IMR-90 (cell line): ENCODE measurements at regions not wholly inside any gene's neighbourhood (a gene's known extent, or its start where the extent isn't known, plus 50 kb on each side); places are given as distances from the start of the nearest gene placed in this dataset.
"Not testable (repeated sequence)": the region's sequence is repeated elsewhere in the genome, so short reads cannot be mapped to it uniquely, and the experiment has no call there.

Experiments
- ATAC-seq: fragments of 200-7000 bp; cut with Tn5 transposase; 2 replicates; pipeline ENCODE4 v1.9.1; 2020; ENCODE audit warnings: low read depth, mild to moderate bottlenecking, moderate library complexity
- BruUV-seq: library from RNA; stranded (reverse); fragments of 400-500 nt; replicated peaks from 2 replicates; lab custom pipeline; 2021; lab: Mats Ljungman, UMichigan
- CTCF ChIA-PET: fragments of 300-600 bp; formaldehyde crosslinking; extraction: SDS; loops from one replicate; lab custom pipeline; 2021; ENCODE audit warnings: antibody characterized with exemption; lab: Yijun Ruan, JAX
- POLR2A ChIA-PET: fragments of 300-600 bp; sonication (Branson Sonifier 250); formaldehyde crosslinking; loops from one replicate; lab custom pipeline; 2022; ENCODE audit warnings: antibody characterized with exemption; ENCODE audit not compliant: unreplicated experiment; lab: Charles Lee
- DNase-seq: peaks from one replicate; pipeline ENCODE4 v3.0.0; 2013
- H2AFZ ChIP-seq: replicated peaks from 2 replicates; pipeline ENCODE3; 2013; ENCODE audit warnings: low read length, mild to moderate bottlenecking; ENCODE audit not compliant: poor library complexity
- H2AK5ac ChIP-seq: 2 replicates; pipeline ENCODE4 v1.6.1; 2013; ENCODE audit warnings: low read depth, low read length, inconsistent platforms
- H2AK9ac ChIP-seq: replicated peaks from 2 replicates; pipeline ENCODE3; 2013; ENCODE audit warnings: mild to moderate bottlenecking, low read depth, low read length, moderate library complexity; ENCODE audit not compliant: poor library complexity
- H2BK120ac ChIP-seq: 2 replicates; pipeline ENCODE4 v1.6.1; 2013; ENCODE audit warnings: low read depth, low read length, inconsistent platforms
- H2BK15ac ChIP-seq: 3 replicates; pipeline ENCODE4 v1.6.1; 2013; ENCODE audit warnings: low read depth, low read length, inconsistent platforms
- H2BK20ac ChIP-seq: 2 replicates; pipeline ENCODE4 v1.6.1; 2013; ENCODE audit warnings: low read depth, mild to moderate bottlenecking, inconsistent platforms, low read length, moderate library complexity
- H2BK5ac ChIP-seq: 2 replicates; pipeline ENCODE4 v1.6.1; 2013; ENCODE audit warnings: mild to moderate bottlenecking, low read depth, low read length, inconsistent platforms; ENCODE audit not compliant: poor library complexity, severe bottlenecking
- H3K14ac ChIP-seq: replicated peaks from 2 replicates; pipeline ENCODE4 v1.6.1; 2013; ENCODE audit warnings: low read depth, low read length, inconsistent platforms
- H3K18ac ChIP-seq: 2 replicates; pipeline ENCODE4 v1.6.1; 2013; ENCODE audit warnings: low read depth, low read length, control low read depth
- H3K23ac ChIP-seq: 2 replicates; pipeline ENCODE4 v1.6.1; 2013; ENCODE audit warnings: low read depth, low read length, inconsistent platforms
- H3K27ac ChIP-seq: 2 replicates; pipeline ENCODE4 v1.5.1; 2013; ENCODE audit warnings: mild to moderate bottlenecking, control low read depth, low read length; ENCODE audit not compliant: insufficient read depth
- H3K27me3 ChIP-seq: 2 replicates; pipeline ENCODE4 v1.6.1; 2013; ENCODE audit warnings: low read length; ENCODE audit not compliant: control insufficient read depth, insufficient read depth
- H3K36me3 ChIP-seq: 2 replicates; pipeline ENCODE4 v1.6.1; 2013; ENCODE audit warnings: low read length, mixed read lengths; ENCODE audit not compliant: control insufficient read depth, insufficient read depth
- H3K4ac ChIP-seq: 2 replicates; pipeline ENCODE4 v1.6.1; 2013; ENCODE audit warnings: low read depth, low read length, inconsistent platforms
- H3K4me1 ChIP-seq: 2 replicates; pipeline ENCODE4 v1.6.1; 2013; ENCODE audit warnings: low read length, mixed read lengths; ENCODE audit not compliant: control insufficient read depth, insufficient read depth
- H3K4me2 ChIP-seq: 2 replicates; pipeline ENCODE4 v1.6.1; 2013; ENCODE audit warnings: low read depth, mild to moderate bottlenecking, control low read depth, low read length, moderate library complexity
- H3K4me3 ChIP-seq: 2 replicates; pipeline ENCODE4 v1.5.1; 2013; ENCODE audit warnings: low read depth, mild to moderate bottlenecking, control low read depth, low read length, moderate library complexity; ENCODE audit not compliant: insufficient read depth
- H3K56ac ChIP-seq: 2 replicates; pipeline ENCODE4 v1.6.1; 2013; ENCODE audit warnings: low read length, inconsistent platforms; ENCODE audit not compliant: insufficient read depth; ENCODE audit errors: extremely low read depth
- H3K79me1 ChIP-seq, 2 experiments: 2 replicates each; pipeline ENCODE4 v1.6.1; 2013; ENCODE audit warnings: low read length in 2 of 2, inconsistent platforms in 1 of 2, low read depth in 1 of 2
- H3K9ac ChIP-seq: 2 replicates; pipeline ENCODE4 v1.6.1; 2013; ENCODE audit warnings: low read depth, low read length, control low read depth
- H3K9me1 ChIP-seq: 2 replicates; pipeline ENCODE4 v1.6.1; 2013; ENCODE audit warnings: low read length, inconsistent platforms; ENCODE audit not compliant: insufficient read depth
- H3K9me3 ChIP-seq: 2 replicates; pipeline ENCODE4 v1.6.1; 2013; ENCODE audit warnings: low read length; ENCODE audit not compliant: control insufficient read depth, insufficient read depth
- H4K20me1 ChIP-seq: 2 replicates; pipeline ENCODE4 v1.6.1; 2013; ENCODE audit warnings: low read length, inconsistent platforms; ENCODE audit not compliant: insufficient read depth
- H4K5ac ChIP-seq: 2 replicates; pipeline ENCODE4 v1.6.1; 2013; ENCODE audit warnings: mild to moderate bottlenecking, low read depth, low read length, control low read depth
- H4K8ac ChIP-seq, 2 experiments: 2 replicates each; pipeline ENCODE4 v1.6.1; 2013; ENCODE audit warnings: low read depth in 2 of 2, low read length in 2 of 2, control low read depth in 1 of 2, inconsistent platforms in 1 of 2
- H4K91ac ChIP-seq: 2 replicates; pipeline ENCODE4 v1.6.1; 2013; ENCODE audit warnings: low read depth, low read length, inconsistent platforms; ENCODE audit not compliant: insufficient read depth
- WGBS, 2 experiments: methylation state at CpG; one replicate each; pipeline versions ENCODE4 v1.1.5 to v1.1.7; 2013; ENCODE audit warnings: missing lambda C conversion rate in 2 of 2; ENCODE audit not compliant: insufficient read length in 1 of 2; ENCODE audit errors: extremely low coverage in 2 of 2; 5-methylcytosine and 5-hydroxymethylcytosine counted together
- dilution Hi-C: fragments of 300-500 bp; cut with HindIII; formaldehyde crosslinking; loops from one replicate; pipeline ENCODE4 v1.14.3; 2018; ENCODE audit warnings: low sequenced_read_pairs; ENCODE audit not compliant: unreplicated experiment
- in situ Hi-C: fragments of 300-500 bp; cut with MboI; formaldehyde crosslinking; loops from 3 replicates; pipeline ENCODE4 v1.14.3; 2019; ENCODE audit warnings: low sequenced_read_pairs, inconsistent platforms, mixed read lengths
- intact Hi-C: fragments of 100-400 bp; cut with micrococcal nuclease; formaldehyde crosslinking; loops from 2 replicates; pipeline ENCODE4 v1.10.0; 2022

- ATAC-seq, H3K27me3 ChIP-seq, H3K9me1 ChIP-seq, H3K27ac ChIP-seq, dilution Hi-C loops, H3K9me3 ChIP-seq, H3K4ac ChIP-seq, H3K14ac ChIP-seq, H2AK9ac ChIP-seq, H3K23ac ChIP-seq, H3K4me3 ChIP-seq, H4K91ac ChIP-seq, H3K4me2 ChIP-seq, H3K36me3 ChIP-seq, H3K18ac ChIP-seq, H2AFZ ChIP-seq, POLR2A ChIA-PET, H4K8ac ChIP-seq, H2BK15ac ChIP-seq, H2AK5ac ChIP-seq, H4K20me1 ChIP-seq, H2BK5ac ChIP-seq, CTCF ChIA-PET, H4K5ac ChIP-seq, H2BK20ac ChIP-seq, H3K79me1 ChIP-seq, in situ Hi-C loops, H3K9ac ChIP-seq, intact Hi-C loops, H3K56ac ChIP-seq, H2BK120ac ChIP-seq, H3K4me1 ChIP-seq, BruUV-seq, DNase-seq: not testable (repeated sequence)
- WGBS, 2 experiments = no CpG with 5 or more reads among the region's 14 CpGs
These were observed 513.4 kb downstream of the AMY1C start for GRCh38 chr1:104263110-104263509.
